Tibial nerve (tissue), 4 donors: ENCODE measurements at regions not wholly inside any gene's neighbourhood (a gene's known extent, or its start where the extent isn't known, plus 50 kb on each side); places are given as distances from the start of the nearest gene placed in this dataset.

Experiments
- DNase-seq, 2 donors: peaks; one replicate each; pipeline ENCODE4 v3.0.0-alpha.2; 2019; ENCODE audit warnings: low spot score in 2 of 2
- H3K27ac ChIP-seq, 4 donors: fragments of 200-600 bp; sonication (generic) in 3 of 4; one replicate each; pipeline ENCODE4 v1.5.1; 2017 to 2019; ENCODE audit warnings: mild to moderate bottlenecking in 1 of 4
- H3K27me3 ChIP-seq, 2 donors: fragments of 200-600 bp; sonication (generic) in 1 of 2; one replicate each; pipeline versions ENCODE4 v1.5.1 to v1.6.0; 2017 to 2019
- H3K36me3 ChIP-seq, 3 donors: fragments of 200-600 bp; sonication (generic); one replicate each; pipeline ENCODE4 v1.5.1; 2018 to 2019
- H3K4me1 ChIP-seq, 4 donors: fragments of 200-600 bp; sonication (generic) in 3 of 4; one replicate each; pipeline ENCODE4 v1.5.1; 2017 to 2019
- H3K4me3 ChIP-seq, 4 donors: fragments of 200-600 bp; sonication (generic) in 3 of 4; one replicate each; pipeline ENCODE4 v1.5.1; 2017 to 2019; ENCODE audit warnings: mild to moderate bottlenecking in 1 of 4, moderate library complexity in 1 of 4
- H3K9me3 ChIP-seq, 4 donors: fragments of 200-600 bp; sonication (generic) in 3 of 4; one replicate each; pipeline ENCODE4 v1.5.1; 2017 to 2019
- EP300 ChIP-seq, 2 donors: sonication (generic); formaldehyde crosslinking; IDR thresholded peaks; one replicate each; pipeline ENCODE4 v1.6.1; 2017; ENCODE audit warnings: antibody characterized with exemption in 2 of 2, mild to moderate bottlenecking in 1 of 2
- POLR2A ChIP-seq, 2 donors: fragments of 450-650 bp; IDR thresholded peaks; one replicate each; pipeline ENCODE4 v1.6.1; 2017; ENCODE audit warnings: antibody characterized with exemption in 2 of 2, mild to moderate bottlenecking in 2 of 2, moderate library complexity in 2 of 2
- WGBS, 2 donors: methylation state at CpG; one replicate each; pipeline ENCODE4 v1.1.5; 2018; 5-methylcytosine and 5-hydroxymethylcytosine counted together
- TF ChIP-seq, protein P1 (sequence below), 5 experiments: fragments of 200-600 bp in 3 of 5; fragments of 450-650 bp in 2 of 5; sonication (generic) in 3 of 5; IDR thresholded peaks; one replicate each; pipeline ENCODE4 v1.5.1; 2016 to 2019; ENCODE audit warnings: antibody characterized with exemption in 5 of 5, mild to moderate bottlenecking in 3 of 5, moderate library complexity in 2 of 5

DNA sequence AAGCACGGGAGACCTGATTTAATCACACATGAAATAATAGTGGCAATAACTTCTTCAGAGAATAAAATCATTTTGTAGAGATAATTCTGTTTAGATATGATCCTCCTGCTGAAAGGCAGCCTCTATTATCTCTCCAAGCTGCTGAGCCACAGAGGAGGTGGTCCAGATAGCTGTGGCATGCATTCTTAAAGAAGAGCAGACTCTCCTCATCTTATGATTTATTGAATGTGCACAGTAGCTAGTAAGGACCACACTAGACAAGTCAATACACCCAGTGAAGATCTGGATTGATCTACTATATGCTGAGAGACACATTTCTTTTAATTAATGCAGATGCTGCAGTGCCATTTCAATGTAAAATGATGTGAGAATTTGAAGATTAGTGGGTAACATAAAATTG is 552.9 kb upstream of the ANO3 start:
- no peak overlapping the region for H3K27ac ChIP-seq
- no peaks in the 10 kb centered on the region for H3K27me3 ChIP-seq
- no peaks in the 10 kb centered on the region for H3K36me3 ChIP-seq
- no peak for DNase-seq
- 67 to 72% methylated on average over 1 of the region's 1 CpG for WGBS, 2 donors
- H3K9me3 ChIP-seq, result no peaks in the 10 kb centered on the region
- no peaks in the 10 kb centered on the region for H3K4me1 ChIP-seq
- TF ChIP-seq EP300 (IDR thresholded peaks at IDR 0.05) (no peak), POLR2A (IDR thresholded peaks at IDR 0.05) (no peak)
- TF ChIP-seq, protein P1, sequence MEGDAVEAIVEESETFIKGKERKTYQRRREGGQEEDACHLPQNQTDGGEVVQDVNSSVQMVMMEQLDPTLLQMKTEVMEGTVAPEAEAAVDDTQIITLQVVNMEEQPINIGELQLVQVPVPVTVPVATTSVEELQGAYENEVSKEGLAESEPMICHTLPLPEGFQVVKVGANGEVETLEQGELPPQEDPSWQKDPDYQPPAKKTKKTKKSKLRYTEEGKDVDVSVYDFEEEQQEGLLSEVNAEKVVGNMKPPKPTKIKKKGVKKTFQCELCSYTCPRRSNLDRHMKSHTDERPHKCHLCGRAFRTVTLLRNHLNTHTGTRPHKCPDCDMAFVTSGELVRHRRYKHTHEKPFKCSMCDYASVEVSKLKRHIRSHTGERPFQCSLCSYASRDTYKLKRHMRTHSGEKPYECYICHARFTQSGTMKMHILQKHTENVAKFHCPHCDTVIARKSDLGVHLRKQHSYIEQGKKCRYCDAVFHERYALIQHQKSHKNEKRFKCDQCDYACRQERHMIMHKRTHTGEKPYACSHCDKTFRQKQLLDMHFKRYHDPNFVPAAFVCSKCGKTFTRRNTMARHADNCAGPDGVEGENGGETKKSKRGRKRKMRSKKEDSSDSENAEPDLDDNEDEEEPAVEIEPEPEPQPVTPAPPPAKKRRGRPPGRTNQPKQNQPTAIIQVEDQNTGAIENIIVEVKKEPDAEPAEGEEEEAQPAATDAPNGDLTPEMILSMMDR (IDR thresholded peaks at IDR 0.05), result no peak
- no peak overlapping the region for H3K4me3 ChIP-seq

DNA sequence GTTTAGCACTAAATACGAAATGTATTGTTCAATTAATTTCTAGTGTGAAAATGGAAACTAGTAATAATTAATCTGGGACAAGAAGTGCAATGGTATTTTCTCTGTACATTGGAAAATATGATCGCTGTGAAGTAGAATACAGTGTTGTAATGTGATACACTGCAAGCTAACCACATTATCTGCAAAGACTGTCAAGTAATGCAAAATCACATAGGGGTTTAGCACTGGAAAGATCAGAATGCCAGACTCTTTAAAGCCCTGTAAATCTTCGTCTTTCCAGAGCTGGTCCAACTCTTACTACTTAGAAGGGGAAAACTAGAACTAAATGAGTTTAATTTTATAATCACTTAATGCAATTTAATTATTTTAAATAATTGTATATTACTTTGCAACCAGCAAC is 544.5 kb upstream of the ANO3 start:
- no peak for DNase-seq
- TF ChIP-seq, protein P1 (IDR thresholded peaks at IDR 0.05), result no peak
- TF ChIP-seq EP300 (IDR thresholded peaks at IDR 0.05) (no peak), POLR2A (IDR thresholded peaks at IDR 0.05) (no peak)
- 46 to 50% methylated on average over 3 of the region's 3 CpGs for WGBS, 2 donors
- Histone ChIP-seq H3K27me3 (no peaks in the 10 kb centered on the region), H3K9me3 (no peaks in the 10 kb centered on the region), H3K27ac (no peak overlapping the region), H3K4me3 (no peak overlapping the region), H3K36me3 (no peaks in the 10 kb centered on the region), H3K4me1 (no peaks in the 10 kb centered on the region)

DNA sequence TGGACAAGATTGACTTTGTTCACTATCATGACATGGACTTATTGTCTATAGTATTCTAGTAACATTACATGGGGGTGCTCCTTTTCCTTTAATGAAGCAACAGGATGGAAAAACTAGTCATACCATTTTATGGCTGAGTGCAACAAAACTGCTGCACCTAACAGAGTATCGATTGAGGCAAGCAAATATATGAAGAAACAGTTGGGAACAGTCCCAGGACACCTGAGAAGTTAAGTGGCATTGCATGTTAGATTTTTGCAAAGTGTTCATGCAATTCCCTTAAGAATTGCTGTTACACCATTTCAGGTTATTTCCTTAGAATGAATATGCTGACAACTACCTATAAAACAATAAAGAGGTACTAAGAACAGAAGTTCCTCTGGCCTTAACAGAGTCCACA is 541.5 kb upstream of the ANO3 start:
- 88 to 91% methylated on average over 1 of the region's 1 CpG for WGBS, 2 donors

DNA sequence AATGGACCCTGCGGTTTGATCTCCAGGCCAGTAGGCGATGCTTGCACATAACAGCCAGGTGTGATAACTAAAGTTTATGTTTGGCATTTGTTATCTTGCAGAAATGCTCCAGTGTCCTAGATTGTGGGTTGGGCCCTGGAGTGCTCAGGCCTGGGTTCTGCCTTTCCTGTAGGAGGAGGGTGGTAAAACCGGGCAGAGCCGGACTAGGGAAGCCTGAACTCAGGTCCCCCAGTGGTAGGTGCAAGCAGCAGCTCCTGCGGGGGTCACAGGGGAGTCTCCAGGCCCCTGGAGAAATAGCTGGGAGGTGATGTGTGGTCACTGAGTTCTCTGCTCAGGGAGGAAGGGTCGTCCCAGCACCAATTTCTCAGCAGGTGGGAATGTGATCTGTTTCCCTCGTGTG is 538.3 kb upstream of the ANO3 start:
- WGBS, 2 donors, result 85 to 91% methylated on average over 7 of the region's 7 CpGs
- no peak for DNase-seq
- no peaks in the 10 kb centered on the region for H3K9me3 ChIP-seq
- no peaks in the 10 kb centered on the region for H3K36me3 ChIP-seq
- H3K27ac ChIP-seq, result no peak overlapping the region
- TF ChIP-seq POLR2A (IDR thresholded peaks at IDR 0.05) (no peak), EP300 (IDR thresholded peaks at IDR 0.05) (no peak)
- TF ChIP-seq, protein P1 (IDR thresholded peaks at IDR 0.05), result no peak
- H3K27me3 ChIP-seq, result no peaks in the 10 kb centered on the region
- no peak overlapping the region for H3K4me3 ChIP-seq
- no peaks in the 10 kb centered on the region for H3K4me1 ChIP-seq

More for the DNA sequence above, 541.5 kb upstream of the ANO3 start:
- no peak for DNase-seq
- Histone ChIP-seq H3K4me1 (no peaks in the 10 kb centered on the region), H3K27me3 (no peaks in the 10 kb centered on the region), H3K27ac (no peak overlapping the region), H3K9me3 (no peaks in the 10 kb centered on the region), H3K4me3 (no peak overlapping the region), H3K36me3 (no peaks in the 10 kb centered on the region)
- no peak for TF ChIP-seq POLR2A (IDR thresholded peaks at IDR 0.05)

DNA sequence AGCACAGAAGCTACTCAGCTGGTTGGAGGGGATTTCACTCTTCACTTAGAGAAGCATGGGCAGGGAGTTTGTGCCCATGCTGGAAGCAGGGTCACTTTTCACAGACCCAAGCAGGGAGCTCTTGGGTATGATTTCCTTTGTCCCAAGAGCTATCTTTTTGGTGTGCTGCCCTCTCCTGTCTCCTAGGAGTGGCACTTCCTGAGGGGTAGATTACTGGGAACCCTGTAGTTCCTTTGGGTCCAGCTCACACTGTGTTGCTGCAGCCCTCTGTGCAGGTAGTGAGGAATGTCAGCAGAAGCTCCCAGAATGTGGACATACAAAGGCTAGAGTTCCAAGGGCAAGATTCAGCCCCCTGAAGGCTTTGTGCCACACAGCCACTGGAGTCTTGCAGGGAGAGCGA is 537.1 kb upstream of the ANO3 start:
- Histone ChIP-seq H3K36me3 (no peaks in the 10 kb centered on the region), H3K4me3 (no peak overlapping the region), H3K27ac (no peak overlapping the region), H3K27me3 (no peaks in the 10 kb centered on the region), H3K9me3 (no peaks in the 10 kb centered on the region), H3K4me1 (no peaks in the 10 kb centered on the region)
- TF ChIP-seq POLR2A (IDR thresholded peaks at IDR 0.05) (no peak), EP300 (IDR thresholded peaks at IDR 0.05) (no peak)
- TF ChIP-seq, protein P1 (IDR thresholded peaks at IDR 0.05), result no peak
- 88 to 100% methylated on average over 1 of the region's 1 CpG for WGBS, 2 donors
- no peak for DNase-seq

DNA sequence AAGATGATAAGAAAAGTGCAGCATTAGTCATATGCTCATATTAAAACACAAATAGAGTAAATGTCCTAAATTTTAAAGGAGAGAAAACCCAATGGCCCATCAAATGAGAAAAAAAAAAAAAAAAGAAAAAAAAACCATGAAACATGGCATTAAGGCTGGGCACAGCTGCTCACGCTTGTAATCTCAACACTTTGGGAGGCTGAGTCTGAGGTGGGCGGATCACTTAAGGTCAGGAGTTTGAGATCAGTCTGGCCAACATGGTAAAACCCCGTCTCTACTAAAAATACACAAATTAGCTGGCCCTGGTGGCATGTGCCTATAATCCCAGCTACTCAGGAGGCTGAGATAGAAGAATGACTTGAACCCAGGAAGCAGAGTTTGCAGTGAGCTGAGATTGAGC is 515.5 kb upstream of the ANO3 start:
- Histone ChIP-seq H3K4me3 (no peak overlapping the region), H3K9me3 (no peaks in the 10 kb centered on the region), H3K36me3 (no peaks in the 10 kb centered on the region), H3K4me1 (no peaks in the 10 kb centered on the region), H3K27me3 (no peaks in the 10 kb centered on the region), H3K27ac (no peak overlapping the region)
- 83 to 87% methylated on average over 3 of the region's 3 CpGs for WGBS, 2 donors
- TF ChIP-seq, protein P1 (IDR thresholded peaks at IDR 0.05), result no peak
- no peak for TF ChIP-seq EP300 (IDR thresholded peaks at IDR 0.05)
- no peak for TF ChIP-seq POLR2A (IDR thresholded peaks at IDR 0.05)
- no peak for DNase-seq
